HG02938 (cell line): ENCODE measurements at regions not wholly inside any gene's neighbourhood (a gene's known extent, or its start where the extent isn't known, plus 50 kb on each side); places are given as distances from the start of the nearest gene placed in this dataset.
A peak's percentile ranks its signal among the peaks of the same experiment; 100 is the strongest.
"Not testable (repeated sequence)": the region's sequence is repeated elsewhere in the genome, so short reads cannot be mapped to it uniquely, and the experiment has no call there.

Experiments used
- ATAC-seq: cut with Tn5 transposase; IDR thresholded peaks from one replicate; pipeline ENCODE4 v1.9.1; 2021; ENCODE audit warnings: mild to moderate bottlenecking, moderate library complexity; ENCODE audit not compliant: unreplicated experiment

DNA sequence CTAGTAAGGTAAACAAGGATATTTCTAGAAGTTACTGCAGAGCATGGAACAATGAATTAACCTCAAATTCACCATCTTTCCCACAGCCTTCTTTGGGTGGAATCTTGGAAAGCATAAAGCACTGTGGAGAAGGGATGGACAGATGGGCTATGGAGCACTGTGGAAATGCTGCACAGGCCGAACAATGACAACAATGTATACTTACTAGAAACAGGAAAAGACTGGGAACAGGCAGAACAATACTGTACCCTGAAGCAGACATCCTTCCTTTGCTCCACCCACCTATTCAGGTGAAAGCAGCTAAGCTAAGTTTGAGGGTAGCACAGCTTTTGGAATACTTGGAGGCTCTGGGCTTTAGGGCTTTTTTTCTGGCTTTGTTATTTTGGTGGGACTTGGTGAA is 250.6 kb upstream of the KLF8 start:
- ATAC-seq: no peak

DNA sequence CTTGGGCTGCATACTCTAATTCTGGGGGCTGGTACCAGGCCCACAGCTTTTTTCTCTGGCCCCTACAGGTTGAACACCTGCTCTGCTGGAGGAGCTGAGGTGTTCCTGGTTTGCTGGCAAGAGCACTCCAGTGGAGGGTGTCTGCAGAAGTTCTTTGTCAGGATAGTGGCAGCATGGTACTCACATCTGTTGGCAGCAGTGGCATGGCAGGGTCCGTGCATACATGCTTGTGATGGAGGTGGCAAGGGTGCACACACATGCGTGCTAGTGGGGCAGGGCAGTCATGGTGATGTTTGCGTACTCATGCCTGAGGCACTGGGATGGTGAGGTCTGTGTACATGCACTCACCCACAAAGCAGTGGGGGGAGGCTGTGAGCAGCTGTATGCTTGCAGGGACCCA is 235.5 kb upstream of the KLF8 start:
- no peak for ATAC-seq

DNA sequence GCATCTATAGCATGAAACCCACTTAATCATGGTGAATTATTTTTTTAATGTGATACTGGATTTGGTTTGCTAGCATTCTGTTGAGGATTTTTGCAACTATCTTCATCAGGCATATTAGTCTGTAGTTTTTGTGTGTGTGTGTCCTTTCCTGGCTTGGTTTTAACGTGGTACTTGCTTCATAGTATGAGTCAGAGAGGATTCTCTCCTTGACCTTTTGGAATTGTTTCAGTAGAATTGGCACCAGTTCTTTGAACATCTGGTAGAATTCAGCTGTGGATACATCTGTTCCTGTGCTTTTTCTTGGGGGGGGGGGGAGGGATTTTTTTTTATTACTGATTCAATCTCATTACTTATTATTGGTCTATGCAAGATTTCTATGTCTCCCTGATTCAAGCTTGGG is 232.0 kb upstream of the KLF8 start:
- ATAC-seq: no peak

DNA sequence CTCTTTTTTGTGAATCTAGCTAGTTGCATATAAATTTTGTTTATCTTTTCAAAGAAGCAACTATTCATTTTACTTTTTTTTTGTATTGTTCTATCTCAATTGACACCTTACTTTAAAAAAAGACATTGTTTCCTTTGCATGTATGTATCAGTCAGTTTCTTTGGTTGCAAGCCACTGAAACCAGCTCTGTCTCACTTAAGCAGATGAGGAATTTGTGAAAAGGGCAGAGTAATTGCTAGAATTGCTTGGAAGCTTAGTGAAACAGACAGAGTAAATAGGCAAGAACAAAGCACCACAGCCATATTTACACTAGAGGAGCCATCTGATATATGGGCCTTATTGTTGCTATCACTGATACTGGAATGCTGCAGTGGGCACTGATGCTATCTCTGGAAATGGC is 231.4 kb upstream of the KLF8 start:
- ATAC-seq: no peak

DNA sequence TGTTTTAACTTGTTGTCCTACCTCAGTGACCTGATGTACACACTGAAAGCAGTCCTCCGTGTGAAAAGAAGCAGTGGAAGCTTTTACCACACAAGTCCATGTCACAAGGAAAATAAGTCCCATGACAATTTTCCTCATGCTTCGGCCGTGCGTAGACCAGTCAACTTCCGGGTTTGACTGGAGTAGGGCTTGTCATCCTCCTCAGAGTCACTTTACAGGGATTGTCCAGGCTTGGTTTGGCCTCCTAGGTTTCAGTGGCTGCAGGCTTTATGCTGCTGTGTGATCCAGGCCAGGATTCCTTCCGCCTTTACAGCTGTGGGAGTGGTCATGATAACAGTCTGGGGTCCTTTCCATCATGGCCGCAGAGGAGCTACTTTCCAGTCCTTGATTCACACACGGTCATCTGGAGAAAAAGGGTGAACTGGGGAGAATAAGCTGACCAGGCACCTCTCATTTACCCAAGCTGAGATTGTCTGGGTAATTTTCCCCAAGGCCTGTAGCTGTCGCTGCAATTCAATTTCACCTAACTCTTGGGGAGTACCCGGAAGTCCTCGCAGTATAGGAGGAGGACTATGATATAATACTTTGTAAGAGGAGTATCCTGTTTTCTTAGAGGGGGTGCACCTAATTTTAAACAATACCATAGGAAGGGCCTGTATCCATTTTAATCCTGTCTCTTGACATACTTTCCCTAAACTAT is 206.1 kb upstream of the KLF8 start:
- no peak for ATAC-seq

- ATAC-seq: no peak
These were observed 205.3 kb upstream of the KLF8 start for GRCh38 chrX:56026815-56027214.

DNA sequence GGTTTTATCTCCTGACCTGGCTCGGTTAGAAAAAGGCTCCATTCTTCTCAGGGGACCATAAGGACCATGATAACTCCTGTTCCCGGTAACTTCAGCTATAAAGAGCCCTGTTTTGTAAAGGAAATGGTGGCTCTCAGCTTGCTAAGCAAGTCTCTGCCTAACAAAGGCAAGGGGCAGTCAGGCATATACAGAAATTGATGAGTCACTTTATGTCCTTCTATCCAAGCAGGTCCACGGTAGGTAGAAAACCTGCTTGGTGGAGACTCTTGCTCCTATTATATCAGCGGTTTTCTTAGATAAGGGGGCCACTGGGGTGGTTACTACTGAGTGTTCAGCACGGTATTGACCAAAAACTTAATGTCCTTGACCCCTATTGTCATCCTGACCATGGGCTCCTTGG is 203.0 kb upstream of the KLF8 start:
- ATAC-seq: no peak

DNA sequence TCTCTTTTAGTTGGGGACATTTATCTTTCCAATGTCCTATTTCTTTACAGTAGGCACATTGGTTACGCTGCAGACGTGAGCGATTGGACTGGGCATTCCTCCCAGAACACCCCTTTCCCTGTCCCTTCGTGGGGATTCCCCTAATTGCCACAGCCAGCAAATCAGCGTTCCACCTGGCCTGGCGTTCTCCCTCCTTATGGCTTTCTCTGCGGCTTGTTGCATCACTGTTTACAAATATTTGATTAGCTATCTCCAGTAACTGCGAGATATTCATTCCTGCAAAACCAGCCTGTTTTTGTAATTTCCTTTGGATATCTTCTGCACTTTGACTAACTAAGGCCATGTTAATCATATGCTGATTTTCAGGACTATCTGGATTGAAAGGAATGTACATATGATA is 202.5 kb upstream of the KLF8 start:
- no peak for ATAC-seq

- ATAC-seq: no peak
These were observed 200.7 kb upstream of the KLF8 start for GRCh38 chrX:56031409-56031808.

GRCh38 chrX:56033495-56034180 is 198.5 kb upstream of the KLF8 start:
- ATAC-seq: no peak

DNA sequence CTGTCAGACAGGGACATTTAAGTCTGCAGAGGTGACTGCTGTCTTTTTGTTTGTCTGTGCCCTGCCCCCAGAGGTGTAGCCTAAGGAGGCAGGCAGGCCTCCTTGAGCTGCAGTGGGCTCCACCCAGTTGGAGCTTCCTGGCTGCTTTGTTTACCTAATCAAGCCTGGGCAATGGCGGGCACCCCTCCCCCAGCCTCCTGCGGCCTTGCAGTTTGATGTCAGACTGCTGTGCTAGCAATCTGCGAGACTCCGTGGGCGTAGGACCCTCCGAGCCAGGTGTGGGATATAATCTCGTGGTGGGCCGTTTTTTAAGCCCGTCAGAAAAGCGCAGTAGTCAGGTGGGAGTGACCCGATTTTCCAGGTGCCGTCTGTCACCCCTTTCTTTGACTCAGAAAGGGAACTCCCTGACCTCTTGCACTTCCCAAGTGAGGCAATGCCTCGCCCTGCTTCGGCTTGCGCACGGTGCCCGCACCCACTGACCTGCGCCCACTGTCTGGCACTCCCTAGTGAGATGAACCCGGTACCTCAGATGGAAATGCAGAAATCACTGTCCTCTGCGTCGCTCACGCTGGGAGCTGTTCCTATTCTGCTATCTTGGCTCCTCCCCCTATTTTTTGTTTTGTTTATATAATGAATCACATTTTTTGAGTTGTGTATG is 179.4 kb upstream of the KLF8 start:
- ATAC-seq: not testable (repeated sequence)

GRCh38 chrX:56057325-56057724 is 174.8 kb upstream of the KLF8 start:
- ATAC-seq: no peak

DNA sequence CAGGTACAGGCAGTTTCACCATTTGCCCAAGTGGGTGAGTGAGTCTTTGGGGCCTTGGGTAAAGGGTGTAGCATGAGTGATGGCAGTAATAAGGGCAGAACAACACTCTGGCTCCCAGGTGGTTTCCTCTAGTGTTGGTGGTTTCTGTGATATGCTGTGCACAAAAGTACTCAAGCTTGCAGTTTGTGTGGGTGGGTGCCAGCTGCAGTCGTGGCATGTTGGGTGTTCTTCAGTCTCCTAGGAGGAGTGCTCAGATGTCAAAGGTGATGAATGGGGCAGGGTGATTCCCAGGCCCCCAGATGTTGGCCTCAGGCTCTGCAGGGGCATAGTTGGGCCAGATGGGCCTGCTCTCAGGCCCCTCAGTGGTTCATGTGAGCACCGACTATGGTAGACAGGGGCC is 166.1 kb upstream of the KLF8 start:
- ATAC-seq: peak; percentile 43

GRCh38 chrX:56068274-56068758 is 163.8 kb upstream of the KLF8 start:
- ATAC-seq: no peak

DNA sequence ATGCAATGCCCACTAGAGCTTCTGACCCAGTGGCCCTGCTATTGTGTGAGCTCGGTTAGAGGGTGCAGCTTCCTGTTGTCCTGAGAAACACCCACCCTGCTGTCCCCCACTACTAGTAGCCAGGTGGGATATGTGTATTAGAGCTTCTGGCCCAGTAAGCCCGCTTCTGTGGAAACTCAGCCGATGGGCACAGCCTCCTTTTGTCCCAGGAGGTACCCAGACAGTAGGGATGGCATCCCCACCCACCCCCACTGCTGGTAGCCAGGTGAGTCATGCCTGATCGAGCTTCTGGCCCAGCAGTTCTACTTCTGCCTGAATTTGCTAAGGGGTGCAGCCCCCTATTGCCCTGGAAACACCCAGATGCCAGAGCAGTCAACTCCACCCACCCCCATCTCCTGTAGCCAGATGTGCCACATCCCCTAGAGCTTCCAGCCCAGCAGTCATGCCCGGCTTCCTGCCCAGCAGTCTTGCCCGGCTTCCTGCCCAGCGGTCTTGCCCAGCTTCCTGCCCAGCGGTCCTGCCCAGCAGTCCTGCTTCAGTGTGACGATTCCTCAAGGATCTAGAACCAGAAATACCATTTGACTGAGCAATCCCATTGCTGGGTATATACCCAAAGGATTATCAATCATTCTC is 162.7 kb upstream of the KLF8 start:
- no peak for ATAC-seq

DNA sequence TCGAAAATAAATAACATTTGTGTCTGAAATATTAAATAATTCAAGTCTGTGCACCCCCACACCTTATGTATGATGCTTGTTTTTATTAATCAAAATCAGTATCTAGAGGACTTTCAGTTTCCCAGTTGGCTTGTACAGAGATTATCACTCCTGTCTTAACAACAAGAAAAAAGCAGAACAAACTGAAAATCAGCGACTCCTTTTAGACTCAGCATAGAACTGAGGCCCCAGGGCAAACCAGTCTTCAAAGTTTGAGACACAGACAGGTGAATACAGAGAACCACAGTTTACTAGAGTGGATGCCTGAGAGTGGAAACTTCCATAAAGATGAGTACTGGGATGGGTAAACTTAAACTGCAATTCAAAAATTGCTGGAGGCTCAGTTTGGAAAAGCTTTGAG is 142.8 kb upstream of the KLF8 start:
- ATAC-seq: no peak

- ATAC-seq: no peak
These were observed 132.9 kb upstream of the KLF8 start for GRCh38 chrX:56099271-56099670.

- no peak for ATAC-seq
These were observed 124.8 kb upstream of the KLF8 start for GRCh38 chrX:56107320-56107719.

GRCh38 chrX:56113785-56114436 is 118.2 kb upstream of the KLF8 start:
- no peak for ATAC-seq

GRCh38 chrX:56114437-56114787 is 117.7 kb upstream of the KLF8 start:
- ATAC-seq: no peak

GRCh38 chrX:56120242-56120641 is 111.9 kb upstream of the KLF8 start:
- no peak for ATAC-seq
